EH (cell line): ENCODE measurements at regions not wholly inside any gene's neighbourhood (a gene's known extent, or its start where the extent isn't known, plus 50 kb on each side); places are given as distances from the start of the nearest gene placed in this dataset.
A peak's percentile ranks its signal among the peaks of the same experiment; 100 is the strongest.
"Not testable (repeated sequence)": the region's sequence is repeated elsewhere in the genome, so short reads cannot be mapped to it uniquely, and the experiment has no call there.

Source experiments
- DNase-seq: peaks from one replicate; pipeline ENCODE4 v3.0.0-alpha.2; 2015; ENCODE audit warnings: low read depth

- DNase-seq, result peak; percentile 77
Observed at GRCh38 chr11:66789097-66789890, 53.9 kb upstream of the RCE1 start.

- no peak for DNase-seq
Observed at GRCh38 chr11:66787934-66788758, 55.1 kb upstream of the RCE1 start.

GRCh38 chr11:66784575-66784974 lies 55.6 kb upstream of the SPTBN2 start:
- no peak for DNase-seq

- DNase-seq, result peak; percentile 19
Observed at GRCh38 chr11:66782726-66783125, 53.7 kb upstream of the SPTBN2 start.

GRCh38 chr11:66779651-66780050 lies 50.6 kb upstream of the SPTBN2 start:
- DNase-seq, result not testable (repeated sequence)
